ENCODE measurements at regions not wholly inside any gene's neighbourhood (a gene's known extent, or its start where the extent isn't known, plus 50 kb on each side); places are given as distances from the start of the nearest gene placed in this dataset.
A peak's percentile ranks its signal among the peaks of the same experiment; 100 is the strongest.
"Not testable (repeated sequence)": the region's sequence is repeated elsewhere in the genome, so short reads cannot be mapped to it uniquely, and the experiment has no call there.

DNA sequence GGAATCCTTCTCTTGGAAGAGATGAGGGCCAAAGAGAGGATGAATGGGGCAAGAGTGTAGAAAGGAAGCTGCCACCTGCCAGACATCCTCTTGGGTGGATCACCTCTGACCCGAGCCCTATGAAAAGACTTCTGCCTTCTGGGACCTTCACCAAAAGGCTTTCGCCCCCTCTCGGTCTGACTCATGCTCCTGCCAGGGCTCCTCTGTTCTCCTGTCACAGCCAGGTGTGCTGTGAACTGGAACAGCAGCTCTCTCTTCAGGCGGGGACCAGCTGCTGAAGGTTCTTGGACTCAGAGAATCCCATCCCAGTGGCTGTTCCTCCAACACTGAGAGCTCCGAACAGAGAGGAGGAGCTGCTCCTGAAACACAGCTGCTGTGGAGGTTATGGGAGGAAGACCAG, 96.6 kb upstream of the AKAP13 start:
- H3K36me3 ChIP-seq (ENCODE audit: control insufficient read depth in 2 of 2, insufficient read depth in 2 of 2, low read length in 2 of 2); H3K4me3 ChIP-seq (ENCODE audit: low read length in 2 of 2); H3K27ac ChIP-seq (ENCODE audit: low read depth in 2 of 2, low read length in 2 of 2); H3K4me1 ChIP-seq (ENCODE audit: control insufficient read depth in 2 of 2, insufficient read depth in 2 of 2, low read length in 2 of 2); H3K9ac ChIP-seq (ENCODE audit: low read depth in 1 of 2, low read length in 2 of 2); H3K27me3 ChIP-seq (ENCODE audit: control insufficient read depth in 2 of 2, insufficient read depth in 2 of 2, low read length in 2 of 2); H3K9me3 ChIP-seq (ENCODE audit: control insufficient read depth in 2 of 2, low read length in 2 of 2): not testable (repeated sequence)

DNA sequence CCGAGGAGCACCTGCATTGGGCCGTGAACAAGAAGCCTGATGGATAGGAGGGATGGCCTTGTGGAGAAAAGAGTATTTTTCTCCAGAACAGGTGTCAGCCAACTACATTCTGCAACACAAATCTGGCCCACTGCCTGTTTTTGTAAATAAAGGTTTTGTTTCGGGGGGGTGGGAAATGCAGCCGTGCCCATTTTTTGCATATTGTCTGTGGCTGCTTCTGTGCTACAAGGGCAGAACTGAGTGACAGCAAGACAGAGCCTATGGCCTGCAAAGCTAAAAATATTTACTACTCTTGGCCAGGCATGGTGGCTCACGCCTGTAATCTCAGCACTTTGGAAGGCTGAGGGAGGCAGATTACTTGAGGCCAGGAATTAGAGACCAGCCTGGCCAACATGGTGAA, 95.9 kb upstream of the AKAP13 start:
- no peaks in the 10 kb centered on the region for H3K9me3 ChIP-seq (ENCODE audit: control insufficient read depth in 2 of 2, low read length in 2 of 2)
- H3K36me3 ChIP-seq (ENCODE audit: control insufficient read depth in 2 of 2, insufficient read depth in 2 of 2, low read length in 2 of 2): no peaks in the 10 kb centered on the region
- no peaks in the 10 kb centered on the region for H3K4me1 ChIP-seq (ENCODE audit: control insufficient read depth in 2 of 2, insufficient read depth in 2 of 2, low read length in 2 of 2)
- no peaks in the 10 kb centered on the region for H3K27me3 ChIP-seq (ENCODE audit: control insufficient read depth in 2 of 2, insufficient read depth in 2 of 2, low read length in 2 of 2)
- no peak overlapping the region for H3K27ac ChIP-seq (ENCODE audit: low read depth in 2 of 2, low read length in 2 of 2)
- H3K4me3 ChIP-seq (ENCODE audit: low read length in 2 of 2): no peak overlapping the region
- no peak overlapping the region for H3K9ac ChIP-seq (ENCODE audit: low read depth in 1 of 2, low read length in 2 of 2)

DNA sequence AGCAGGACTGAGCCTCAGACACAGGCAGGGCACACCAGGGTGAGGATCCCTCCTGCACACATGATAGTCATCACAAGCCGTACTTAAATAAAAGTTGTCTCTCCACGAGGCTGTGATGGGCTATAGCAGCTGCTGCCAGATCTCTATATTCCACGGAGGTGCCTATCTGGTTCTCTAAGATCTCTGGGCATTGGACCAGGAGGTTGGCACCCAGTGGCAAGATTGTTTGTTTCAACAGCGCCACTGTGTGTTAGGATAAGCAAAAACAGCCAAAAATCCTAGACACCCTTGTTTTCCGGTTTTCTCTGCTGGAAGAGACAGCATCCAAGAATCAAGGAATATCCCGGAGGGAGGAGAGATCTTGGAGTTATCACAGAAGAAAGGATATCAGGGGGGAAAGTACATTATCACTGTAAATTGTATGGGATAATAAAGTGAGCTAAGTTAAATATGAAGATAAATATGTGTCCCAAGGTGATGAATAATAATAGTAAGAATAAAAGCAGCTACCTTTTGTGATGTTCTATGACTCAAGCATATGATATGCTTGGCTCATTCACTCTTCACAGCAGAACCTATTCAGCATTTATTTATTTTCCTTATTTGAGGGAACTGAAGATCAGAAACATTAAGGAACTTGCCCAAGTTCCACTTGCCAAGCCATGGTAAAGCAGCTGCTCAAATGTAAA, 90.6 kb upstream of the AKAP13 start:
- H3K4me3 ChIP-seq (ENCODE audit: low read length in 2 of 2): no peak overlapping the region
- H3K4me1 ChIP-seq (ENCODE audit: control insufficient read depth in 2 of 2, insufficient read depth in 2 of 2, low read length in 2 of 2): no peaks in the 10 kb centered on the region
- H3K36me3 ChIP-seq (ENCODE audit: control insufficient read depth in 2 of 2, insufficient read depth in 2 of 2, low read length in 2 of 2): no peaks in the 10 kb centered on the region
- H3K9me3 ChIP-seq (ENCODE audit: control insufficient read depth in 2 of 2, low read length in 2 of 2): no peaks in the 10 kb centered on the region
- H3K27ac ChIP-seq (ENCODE audit: low read depth in 2 of 2, low read length in 2 of 2): no peak overlapping the region
- H3K27me3 ChIP-seq (ENCODE audit: control insufficient read depth in 2 of 2, insufficient read depth in 2 of 2, low read length in 2 of 2): no peaks in the 10 kb centered on the region
- no peak overlapping the region for H3K9ac ChIP-seq (ENCODE audit: low read depth in 1 of 2, low read length in 2 of 2)

GRCh38 chr15:85292583-85292982, 87.8 kb upstream of the AKAP13 start:
- H3K9me3 ChIP-seq (ENCODE audit: control insufficient read depth in 2 of 2, low read length in 2 of 2); H3K27me3 ChIP-seq (ENCODE audit: control insufficient read depth in 2 of 2, insufficient read depth in 2 of 2, low read length in 2 of 2); H3K36me3 ChIP-seq (ENCODE audit: control insufficient read depth in 2 of 2, insufficient read depth in 2 of 2, low read length in 2 of 2); H3K27ac ChIP-seq (ENCODE audit: low read depth in 2 of 2, low read length in 2 of 2); H3K4me3 ChIP-seq (ENCODE audit: low read length in 2 of 2); H3K9ac ChIP-seq (ENCODE audit: low read depth in 1 of 2, low read length in 2 of 2); H3K4me1 ChIP-seq (ENCODE audit: control insufficient read depth in 2 of 2, insufficient read depth in 2 of 2, low read length in 2 of 2): not testable (repeated sequence)

DNA sequence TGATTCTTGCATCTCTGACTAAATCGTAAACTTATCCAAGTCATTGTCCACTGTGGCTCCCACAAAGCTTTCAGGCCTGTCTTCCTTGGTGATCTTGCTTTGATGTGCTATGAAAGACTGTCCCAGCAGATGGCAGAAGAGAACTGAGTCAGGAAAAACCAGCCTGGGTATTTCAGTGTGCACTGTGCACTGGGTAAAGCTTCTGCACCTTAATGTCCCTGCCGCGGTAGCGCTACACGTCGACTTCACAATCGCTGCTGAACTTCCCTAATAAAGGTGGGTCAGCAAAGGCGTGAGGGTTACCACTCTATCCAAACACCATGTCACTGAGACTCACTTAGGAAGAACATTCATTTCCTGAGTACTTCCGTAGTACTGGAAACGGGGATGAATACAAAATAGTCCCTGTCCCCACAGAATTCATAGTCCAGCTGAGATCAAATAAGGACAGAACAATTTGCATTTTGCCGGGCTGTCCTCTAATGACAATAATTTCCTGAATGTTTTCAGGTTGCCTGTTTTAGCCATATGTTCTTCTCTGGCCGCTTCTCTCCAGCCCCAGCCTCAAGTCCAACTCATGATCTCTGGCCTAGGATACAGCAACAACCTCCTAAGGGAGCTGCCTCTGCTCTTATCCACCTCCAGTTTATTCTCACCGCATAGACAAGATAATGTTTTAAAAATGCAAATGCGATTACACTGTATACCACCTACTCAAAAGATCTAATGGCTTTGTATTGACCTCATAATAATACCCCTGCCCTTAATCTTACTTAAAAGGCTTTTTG, 83.6 kb upstream of the AKAP13 start:
- peak overlapping the region; percentile 45 to 73 for H3K4me3 ChIP-seq (ENCODE audit: low read length in 2 of 2)
- no peaks in the 10 kb centered on the region for H3K27me3 ChIP-seq (ENCODE audit: control insufficient read depth in 2 of 2, insufficient read depth in 2 of 2, low read length in 2 of 2)
- H3K9ac ChIP-seq (ENCODE audit: low read depth in 1 of 2, low read length in 2 of 2): peak overlapping the region; percentile 38 to 45
- no peaks in the 10 kb centered on the region for H3K36me3 ChIP-seq (ENCODE audit: control insufficient read depth in 2 of 2, insufficient read depth in 2 of 2, low read length in 2 of 2)
- no peaks in the 10 kb centered on the region for H3K4me1 ChIP-seq (ENCODE audit: control insufficient read depth in 2 of 2, insufficient read depth in 2 of 2, low read length in 2 of 2)
- no peak overlapping the region for H3K27ac ChIP-seq (ENCODE audit: low read depth in 2 of 2, low read length in 2 of 2)
- no peaks in the 10 kb centered on the region for H3K9me3 ChIP-seq (ENCODE audit: control insufficient read depth in 2 of 2, low read length in 2 of 2)

- Histone ChIP-seq H3K36me3 (ENCODE audit: control insufficient read depth in 2 of 2, insufficient read depth in 2 of 2, low read length in 2 of 2) (no peaks in the 10 kb centered on the region), H3K27me3 (ENCODE audit: control insufficient read depth in 2 of 2, insufficient read depth in 2 of 2, low read length in 2 of 2) (no peaks in the 10 kb centered on the region), H3K27ac (ENCODE audit: low read depth in 2 of 2, low read length in 2 of 2) (no peak overlapping the region), H3K9me3 (ENCODE audit: control insufficient read depth in 2 of 2, low read length in 2 of 2) (no peaks in the 10 kb centered on the region), H3K4me3 (ENCODE audit: low read length in 2 of 2) (no peak overlapping the region), H3K9ac (ENCODE audit: low read depth in 1 of 2, low read length in 2 of 2) (no peak overlapping the region), H3K4me1 (ENCODE audit: control insufficient read depth in 2 of 2, insufficient read depth in 2 of 2, low read length in 2 of 2) (no peaks in the 10 kb centered on the region)
Measured at GRCh38 chr15:85297537-85297936, 82.9 kb upstream of the AKAP13 start.

- no peak overlapping the region for H3K9ac ChIP-seq (ENCODE audit: low read depth in 1 of 2, low read length in 2 of 2)
- H3K9me3 ChIP-seq (ENCODE audit: control insufficient read depth in 2 of 2, low read length in 2 of 2): no peaks in the 10 kb centered on the region
- no peak overlapping the region for H3K4me3 ChIP-seq (ENCODE audit: low read length in 2 of 2)
- H3K4me1 ChIP-seq (ENCODE audit: control insufficient read depth in 2 of 2, insufficient read depth in 2 of 2, low read length in 2 of 2): no peaks in the 10 kb centered on the region
- no peaks in the 10 kb centered on the region for H3K27me3 ChIP-seq (ENCODE audit: control insufficient read depth in 2 of 2, insufficient read depth in 2 of 2, low read length in 2 of 2)
- no peak overlapping the region for H3K27ac ChIP-seq (ENCODE audit: low read depth in 2 of 2, low read length in 2 of 2)
- no peaks in the 10 kb centered on the region for H3K36me3 ChIP-seq (ENCODE audit: control insufficient read depth in 2 of 2, insufficient read depth in 2 of 2, low read length in 2 of 2)
Measured at GRCh38 chr15:85298366-85298765, 82.0 kb upstream of the AKAP13 start.

GRCh38 chr15:85298941-85299340, 81.5 kb upstream of the AKAP13 start:
- Histone ChIP-seq H3K36me3 (ENCODE audit: control insufficient read depth in 2 of 2, insufficient read depth in 2 of 2, low read length in 2 of 2) (no peaks in the 10 kb centered on the region), H3K9me3 (ENCODE audit: control insufficient read depth in 2 of 2, low read length in 2 of 2) (no peaks in the 10 kb centered on the region), H3K9ac (ENCODE audit: low read depth in 1 of 2, low read length in 2 of 2) (no peak overlapping the region), H3K27ac (ENCODE audit: low read depth in 2 of 2, low read length in 2 of 2) (no peak overlapping the region), H3K4me1 (ENCODE audit: control insufficient read depth in 2 of 2, insufficient read depth in 2 of 2, low read length in 2 of 2) (no peaks in the 10 kb centered on the region), H3K27me3 (ENCODE audit: control insufficient read depth in 2 of 2, insufficient read depth in 2 of 2, low read length in 2 of 2) (no peaks in the 10 kb centered on the region), H3K4me3 (ENCODE audit: low read length in 2 of 2) (no peak overlapping the region)

GRCh38 chr15:85302271-85302670, 78.1 kb upstream of the AKAP13 start:
- H3K9me3 ChIP-seq (ENCODE audit: control insufficient read depth in 2 of 2, low read length in 2 of 2): no peaks in the 10 kb centered on the region
- no peaks in the 10 kb centered on the region for H3K27me3 ChIP-seq (ENCODE audit: control insufficient read depth in 2 of 2, insufficient read depth in 2 of 2, low read length in 2 of 2)
- no peak overlapping the region for H3K9ac ChIP-seq (ENCODE audit: low read depth in 1 of 2, low read length in 2 of 2)
- no peaks in the 10 kb centered on the region for H3K4me1 ChIP-seq (ENCODE audit: control insufficient read depth in 2 of 2, insufficient read depth in 2 of 2, low read length in 2 of 2)
- H3K27ac ChIP-seq (ENCODE audit: low read depth in 2 of 2, low read length in 2 of 2): no peak overlapping the region
- no peaks in the 10 kb centered on the region for H3K36me3 ChIP-seq (ENCODE audit: control insufficient read depth in 2 of 2, insufficient read depth in 2 of 2, low read length in 2 of 2)
- no peak overlapping the region for H3K4me3 ChIP-seq (ENCODE audit: low read length in 2 of 2)

- H3K4me1 ChIP-seq (ENCODE audit: control insufficient read depth in 2 of 2, insufficient read depth in 2 of 2, low read length in 2 of 2): no peaks in the 10 kb centered on the region
- no peaks in the 10 kb centered on the region for H3K27me3 ChIP-seq (ENCODE audit: control insufficient read depth in 2 of 2, insufficient read depth in 2 of 2, low read length in 2 of 2)
- H3K27ac ChIP-seq (ENCODE audit: low read depth in 2 of 2, low read length in 2 of 2): no peak overlapping the region
- no peaks in the 10 kb centered on the region for H3K36me3 ChIP-seq (ENCODE audit: control insufficient read depth in 2 of 2, insufficient read depth in 2 of 2, low read length in 2 of 2)
- no peak overlapping the region for H3K9ac ChIP-seq (ENCODE audit: low read depth in 1 of 2, low read length in 2 of 2)
- no peak overlapping the region for H3K4me3 ChIP-seq (ENCODE audit: low read length in 2 of 2)
- no peaks in the 10 kb centered on the region for H3K9me3 ChIP-seq (ENCODE audit: control insufficient read depth in 2 of 2, low read length in 2 of 2)
Measured at GRCh38 chr15:85305050-85305449, 75.4 kb upstream of the AKAP13 start.
